ENCODE measurements at regions not wholly inside any gene's neighbourhood (a gene's known extent, or its start where the extent isn't known, plus 50 kb on each side); places are given as distances from the start of the nearest gene placed in this dataset.

DNA sequence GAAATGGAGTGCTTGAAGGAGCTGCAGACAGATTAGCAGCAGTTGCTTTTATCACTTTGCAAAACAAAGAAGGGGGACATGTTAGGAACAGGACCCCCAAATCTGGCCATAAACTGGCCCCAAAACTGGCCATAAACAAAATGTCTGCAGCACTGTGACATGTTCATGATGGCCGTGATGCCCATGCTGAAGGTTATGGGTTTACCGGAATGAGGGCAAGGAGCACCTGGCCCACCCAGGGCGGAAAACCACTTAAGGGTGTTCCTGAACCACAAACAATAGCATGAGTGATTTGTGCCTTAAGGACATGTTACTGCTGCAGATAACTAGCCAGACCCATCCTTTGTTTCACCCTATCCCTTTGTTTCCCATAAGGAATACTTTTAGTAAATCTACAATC lies 79.6 kb upstream of the GC start:
- no peaks in the 10 kb centered on the region for H3K27me3 ChIP-seq (ENCODE audit: low read length)
- CTCF ChIA-PET, result no interaction called here
- no peak overlapping the region for H3K27ac ChIP-seq (ENCODE audit: low read length)
- H3K4me1 ChIP-seq (ENCODE audit: insufficient read depth, low read length), result no peaks in the 10 kb centered on the region
- no peaks in the 10 kb centered on the region for H3F3A ChIP-seq (ENCODE audit: low read length, unreplicated experiment)
- no peak overlapping the region for H3K4me2 ChIP-seq (ENCODE audit: low read length)
- no peak overlapping the region for H3K4me3 ChIP-seq (ENCODE audit: low read length)
- POLR2A ChIA-PET (ENCODE audit: unreplicated experiment), result interaction anchor here (0.6 kb wide), 1 partner anchor 17 kb away, joined by 5 read pairs; no protein-coding TSS in a partner anchor
- ATAC-seq (no peak), DNase-seq (no peak)
- no peak for TF ChIP-seq EZH2 (IDR thresholded peaks at IDR 0.05; ENCODE audit: low read length, unreplicated experiment)
- TF ChIP-seq, protein P1, sequence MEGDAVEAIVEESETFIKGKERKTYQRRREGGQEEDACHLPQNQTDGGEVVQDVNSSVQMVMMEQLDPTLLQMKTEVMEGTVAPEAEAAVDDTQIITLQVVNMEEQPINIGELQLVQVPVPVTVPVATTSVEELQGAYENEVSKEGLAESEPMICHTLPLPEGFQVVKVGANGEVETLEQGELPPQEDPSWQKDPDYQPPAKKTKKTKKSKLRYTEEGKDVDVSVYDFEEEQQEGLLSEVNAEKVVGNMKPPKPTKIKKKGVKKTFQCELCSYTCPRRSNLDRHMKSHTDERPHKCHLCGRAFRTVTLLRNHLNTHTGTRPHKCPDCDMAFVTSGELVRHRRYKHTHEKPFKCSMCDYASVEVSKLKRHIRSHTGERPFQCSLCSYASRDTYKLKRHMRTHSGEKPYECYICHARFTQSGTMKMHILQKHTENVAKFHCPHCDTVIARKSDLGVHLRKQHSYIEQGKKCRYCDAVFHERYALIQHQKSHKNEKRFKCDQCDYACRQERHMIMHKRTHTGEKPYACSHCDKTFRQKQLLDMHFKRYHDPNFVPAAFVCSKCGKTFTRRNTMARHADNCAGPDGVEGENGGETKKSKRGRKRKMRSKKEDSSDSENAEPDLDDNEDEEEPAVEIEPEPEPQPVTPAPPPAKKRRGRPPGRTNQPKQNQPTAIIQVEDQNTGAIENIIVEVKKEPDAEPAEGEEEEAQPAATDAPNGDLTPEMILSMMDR (conservative IDR thresholded peaks at IDR 0.05; ENCODE audit: low read depth, low read length), result no peak
- no peak for TF ChIP-seq EZH2phosphoT487 (IDR thresholded peaks at IDR 0.05; ENCODE audit: borderline replicate concordance, low read length)
- H3K79me2 ChIP-seq (ENCODE audit: low read length), result no peaks in the 10 kb centered on the region
- H2AFZ ChIP-seq (ENCODE audit: low read length), result no peak overlapping the region
- no peaks in the 10 kb centered on the region; the same call in 1 of the 2 replicates for H3K36me3 ChIP-seq (ENCODE audit: low read depth, low read length)
- H4K20me1 ChIP-seq (ENCODE audit: low read length), result no peaks in the 10 kb centered on the region
- no peaks in the 10 kb centered on the region for H3K9me2 ChIP-seq (replicated peaks; ENCODE audit: low read length)
- H3K9me3 ChIP-seq (ENCODE audit: low read length), result peaks cover 48% of the 10 kb centered on the region
- BruUV-seq (replicated peaks), result no TSS peak
- intact Hi-C loops (cut with micrococcal nuclease), result no loop called here
- H3K9ac ChIP-seq (ENCODE audit: low read length), result no peak overlapping the region

GRCh38 chr4:71864380-71864779 lies 80.5 kb upstream of the GC start:
- no peak for ATAC-seq

DNA sequence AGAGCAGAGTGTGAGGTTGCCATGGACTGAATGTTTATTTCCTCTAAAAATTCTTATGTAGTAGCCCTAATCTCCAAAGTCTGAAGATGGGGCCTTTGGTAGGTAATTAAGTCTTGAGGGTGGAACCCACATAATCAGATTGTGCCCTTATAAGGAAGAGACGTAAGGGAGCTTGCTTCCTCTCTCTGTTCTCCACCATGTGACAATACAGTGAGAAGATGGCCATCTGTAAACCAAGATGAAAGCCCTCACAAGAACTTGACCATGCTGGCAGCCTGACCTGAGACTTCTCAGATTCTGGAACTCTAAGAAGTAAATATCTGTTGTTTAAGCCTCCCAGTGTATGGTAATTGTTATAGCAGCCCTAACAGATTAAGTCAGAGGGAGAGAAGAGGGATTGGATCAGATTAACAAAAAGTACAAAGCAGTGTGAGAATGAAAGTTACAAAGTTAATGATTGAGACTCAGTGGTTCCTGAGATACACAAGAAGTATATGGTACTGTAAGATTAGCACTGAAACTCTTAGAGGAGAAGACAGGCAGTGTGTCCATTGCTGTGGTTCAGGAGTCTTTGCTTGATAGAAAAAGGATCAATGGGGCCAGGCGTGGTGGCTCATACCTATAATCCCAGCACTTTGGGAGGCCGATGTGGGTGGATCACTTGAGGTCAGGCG lies 82.5 kb upstream of the GC start:
- Histone ChIP-seq H3K4me2 (ENCODE audit: low read length) (no peak overlapping the region), H3K79me2 (ENCODE audit: low read length) (no peaks in the 10 kb centered on the region), H3F3A (ENCODE audit: low read length, unreplicated experiment) (no peaks in the 10 kb centered on the region), H3K36me3 (ENCODE audit: low read depth, low read length) (no peaks in the 10 kb centered on the region; the same call in 1 of the 2 replicates), H2AFZ (ENCODE audit: low read length) (no peak overlapping the region), H3K27ac (ENCODE audit: low read length) (no peak overlapping the region), H3K27me3 (ENCODE audit: low read length) (no peaks in the 10 kb centered on the region), H3K9ac (ENCODE audit: low read length) (no peak overlapping the region), H3K9me2 (replicated peaks; ENCODE audit: low read length) (no peaks in the 10 kb centered on the region), H3K9me3 (ENCODE audit: low read length) (peaks cover 28% of the 10 kb centered on the region), H4K20me1 (ENCODE audit: low read length) (no peaks in the 10 kb centered on the region), H3K4me1 (ENCODE audit: insufficient read depth, low read length) (no peaks in the 10 kb centered on the region), H3K4me3 (ENCODE audit: low read length) (no peak overlapping the region)
- CTCF ChIA-PET, result no interaction called here
- intact Hi-C loops (cut with micrococcal nuclease), result no loop called here
- ATAC-seq, result no peak
- DNase-seq, result no peak
- no TSS peak for BruUV-seq (replicated peaks)
- POLR2A ChIA-PET (ENCODE audit: unreplicated experiment), result no interaction called here
- TF ChIP-seq EZH2 (IDR thresholded peaks at IDR 0.05; ENCODE audit: low read length, unreplicated experiment) (no peak), EZH2phosphoT487 (IDR thresholded peaks at IDR 0.05; ENCODE audit: borderline replicate concordance, low read length) (no peak)
- TF ChIP-seq, protein P1 (conservative IDR thresholded peaks at IDR 0.05; ENCODE audit: low read depth, low read length), result no peak

More at GRCh38 chr4:71864380-71864779, 80.5 kb upstream of the GC start:
- POLR2A ChIA-PET (ENCODE audit: unreplicated experiment), result no interaction called here
- no peaks in the 10 kb centered on the region for H3K79me2 ChIP-seq (ENCODE audit: low read length)
- H3K9me2 ChIP-seq (replicated peaks; ENCODE audit: low read length), result no peaks in the 10 kb centered on the region
- CTCF ChIA-PET, result no interaction called here
- no peak for TF ChIP-seq EZH2phosphoT487 (IDR thresholded peaks at IDR 0.05; ENCODE audit: borderline replicate concordance, low read length)
- no peak for TF ChIP-seq EZH2 (IDR thresholded peaks at IDR 0.05; ENCODE audit: low read length, unreplicated experiment)
- TF ChIP-seq, protein P1 (conservative IDR thresholded peaks at IDR 0.05; ENCODE audit: low read depth, low read length), result no peak
- no peak overlapping the region for H3K9ac ChIP-seq (ENCODE audit: low read length)
- intact Hi-C loops (cut with micrococcal nuclease), result no loop called here
- no peak overlapping the region for H3K27ac ChIP-seq (ENCODE audit: low read length)
- H3K4me2 ChIP-seq (ENCODE audit: low read length), result no peak overlapping the region
- no peaks in the 10 kb centered on the region for H3K4me1 ChIP-seq (ENCODE audit: insufficient read depth, low read length)
- no peak overlapping the region for H3K4me3 ChIP-seq (ENCODE audit: low read length)
- H2AFZ ChIP-seq (ENCODE audit: low read length), result no peak overlapping the region
- no peaks in the 10 kb centered on the region for H3K27me3 ChIP-seq (ENCODE audit: low read length)
- no peaks in the 10 kb centered on the region for H4K20me1 ChIP-seq (ENCODE audit: low read length)
- no peaks in the 10 kb centered on the region for H3F3A ChIP-seq (ENCODE audit: low read length, unreplicated experiment)
- no TSS peak for BruUV-seq (replicated peaks)
- H3K36me3 ChIP-seq (ENCODE audit: low read depth, low read length), result no peaks in the 10 kb centered on the region; the same call in 1 of the 2 replicates
- H3K9me3 ChIP-seq (ENCODE audit: low read length), result peaks cover 41% of the 10 kb centered on the region
- no peak for DNase-seq
